Vagina (tissue), 2 donors: ENCODE measurements at regions not wholly inside any gene's neighbourhood (a gene's known extent, or its start where the extent isn't known, plus 50 kb on each side); places are given as distances from the start of the nearest gene placed in this dataset.

Experiments used
- POLR2A ChIP-seq, 2 donors: fragments of 450-650 bp; IDR thresholded peaks; one replicate each; pipeline ENCODE4 v1.6.1; 2017; ENCODE audit warnings: antibody characterized with exemption in 2 of 2, mild to moderate bottlenecking in 2 of 2, moderate library complexity in 2 of 2
- POLR2AphosphoS5 ChIP-seq, 2 donors: sonication (generic); formaldehyde crosslinking; IDR thresholded peaks; one replicate each; pipeline ENCODE4 v1.9.0; 2017; ENCODE audit warnings: antibody characterized with exemption in 2 of 2, mild to moderate bottlenecking in 2 of 2, low read depth in 1 of 2; ENCODE audit not compliant: insufficient read depth in 1 of 2
- TF ChIP-seq, protein P1 (sequence below), 3 experiments: fragments of 450-650 bp in 2 of 3; fragments of 200-600 bp in 1 of 3; sonication (generic) in 1 of 3; IDR thresholded peaks; one replicate each; pipeline ENCODE4 v1.5.1; 2017 to 2019; ENCODE audit warnings: antibody characterized with exemption in 3 of 3, mild to moderate bottlenecking in 2 of 3, moderate library complexity in 2 of 3

DNA sequence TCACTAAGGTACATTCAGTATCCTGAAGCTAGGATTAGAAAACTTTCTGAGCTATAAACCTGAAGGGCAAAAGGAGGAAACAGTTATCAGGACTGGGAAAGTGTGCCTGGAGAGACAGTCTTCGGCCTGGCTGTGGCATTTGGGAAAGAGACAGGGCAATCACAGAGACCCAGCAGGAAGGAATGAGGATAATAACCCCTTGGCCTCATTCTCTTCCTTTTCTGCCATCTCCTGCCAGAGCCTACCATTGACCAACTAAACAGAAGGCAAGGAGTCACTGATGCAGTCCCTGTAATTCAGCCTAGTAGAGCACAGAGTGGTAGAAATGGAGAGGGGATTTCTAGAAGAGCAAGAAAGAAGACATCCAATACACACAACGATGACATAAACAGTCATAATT, 359.4 kb downstream of the HDGFL1 start:
- TF ChIP-seq POLR2AphosphoS5 (IDR thresholded peaks at IDR 0.05; ENCODE audit: insufficient read depth in 1 of 2, low read depth in 1 of 2), result no peak
- no peak for TF ChIP-seq POLR2A (IDR thresholded peaks at IDR 0.05)
- TF ChIP-seq, protein P1, sequence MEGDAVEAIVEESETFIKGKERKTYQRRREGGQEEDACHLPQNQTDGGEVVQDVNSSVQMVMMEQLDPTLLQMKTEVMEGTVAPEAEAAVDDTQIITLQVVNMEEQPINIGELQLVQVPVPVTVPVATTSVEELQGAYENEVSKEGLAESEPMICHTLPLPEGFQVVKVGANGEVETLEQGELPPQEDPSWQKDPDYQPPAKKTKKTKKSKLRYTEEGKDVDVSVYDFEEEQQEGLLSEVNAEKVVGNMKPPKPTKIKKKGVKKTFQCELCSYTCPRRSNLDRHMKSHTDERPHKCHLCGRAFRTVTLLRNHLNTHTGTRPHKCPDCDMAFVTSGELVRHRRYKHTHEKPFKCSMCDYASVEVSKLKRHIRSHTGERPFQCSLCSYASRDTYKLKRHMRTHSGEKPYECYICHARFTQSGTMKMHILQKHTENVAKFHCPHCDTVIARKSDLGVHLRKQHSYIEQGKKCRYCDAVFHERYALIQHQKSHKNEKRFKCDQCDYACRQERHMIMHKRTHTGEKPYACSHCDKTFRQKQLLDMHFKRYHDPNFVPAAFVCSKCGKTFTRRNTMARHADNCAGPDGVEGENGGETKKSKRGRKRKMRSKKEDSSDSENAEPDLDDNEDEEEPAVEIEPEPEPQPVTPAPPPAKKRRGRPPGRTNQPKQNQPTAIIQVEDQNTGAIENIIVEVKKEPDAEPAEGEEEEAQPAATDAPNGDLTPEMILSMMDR (IDR thresholded peaks at IDR 0.05), result no peak
